ENCODE measurements at regions not wholly inside any gene's neighbourhood (a gene's known extent, or its start where the extent isn't known, plus 50 kb on each side); places are given as distances from the start of the nearest gene placed in this dataset.
A peak's percentile ranks its signal among the peaks of the same experiment; 100 is the strongest.

GRCh38 chr9:109861499-109861898 is 81.5 kb downstream of the PALM2AKAP2 start:
- Histone ChIP-seq H3K36me3 (ENCODE audit: control insufficient read depth, insufficient read depth, low read length, severe bottlenecking) (peaks cover 6% of the 10 kb centered on the region), H3K4me1 (ENCODE audit: control insufficient read depth, insufficient read depth, low read length) (peaks cover 31% of the 10 kb centered on the region), H3K4me3 (ENCODE audit: low read length) (no peak overlapping the region), H3K9ac (ENCODE audit: low read length) (no peak overlapping the region), H3K9me3 (ENCODE audit: control insufficient read depth, low read length) (no peaks in the 10 kb centered on the region), H3K27me3 (replicated peaks; ENCODE audit: control insufficient read depth, insufficient read depth, low read length) (no peaks in the 10 kb centered on the region)
- DNase-seq (ENCODE audit: low read depth): peak; percentile 58

- Histone ChIP-seq H3K9me3 (ENCODE audit: control insufficient read depth, low read length) (no peaks in the 10 kb centered on the region), H3K36me3 (ENCODE audit: control insufficient read depth, insufficient read depth, low read length, severe bottlenecking) (peaks cover 6% of the 10 kb centered on the region), H3K4me1 (ENCODE audit: control insufficient read depth, insufficient read depth, low read length) (peaks cover 30% of the 10 kb centered on the region), H3K4me3 (ENCODE audit: low read length) (no peak overlapping the region), H3K27me3 (replicated peaks; ENCODE audit: control insufficient read depth, insufficient read depth, low read length) (no peaks in the 10 kb centered on the region), H3K9ac (ENCODE audit: low read length) (no peak overlapping the region)
- peak; percentile 70 for DNase-seq (ENCODE audit: low read depth)
Observed at GRCh38 chr9:109861918-109862317, 81.9 kb downstream of the PALM2AKAP2 start.

GRCh38 chr9:109862452-109862851 is 82.5 kb downstream of the PALM2AKAP2 start:
- Histone ChIP-seq H3K27me3 (replicated peaks; ENCODE audit: control insufficient read depth, insufficient read depth, low read length) (no peaks in the 10 kb centered on the region), H3K9ac (ENCODE audit: low read length) (no peak overlapping the region)

GRCh38 chr9:109863961-109864360 is 84.0 kb downstream of the PALM2AKAP2 start:
- Histone ChIP-seq H3K27me3 (replicated peaks; ENCODE audit: control insufficient read depth, insufficient read depth, low read length) (no peaks in the 10 kb centered on the region), H3K4me1 (ENCODE audit: control insufficient read depth, insufficient read depth, low read length) (peaks cover 40% of the 10 kb centered on the region), H3K36me3 (ENCODE audit: control insufficient read depth, insufficient read depth, low read length, severe bottlenecking) (peaks cover 10% of the 10 kb centered on the region), H3K9me3 (ENCODE audit: control insufficient read depth, low read length) (no peaks in the 10 kb centered on the region), H3K4me3 (ENCODE audit: low read length) (no peak overlapping the region), H3K9ac (ENCODE audit: low read length) (no peak overlapping the region)
- no peak for DNase-seq (ENCODE audit: low read depth)

More at GRCh38 chr9:109862452-109862851, 82.5 kb downstream of the PALM2AKAP2 start:
- Histone ChIP-seq H3K9me3 (ENCODE audit: control insufficient read depth, low read length) (no peaks in the 10 kb centered on the region), H3K4me1 (ENCODE audit: control insufficient read depth, insufficient read depth, low read length) (peaks cover 29% of the 10 kb centered on the region), H3K36me3 (ENCODE audit: control insufficient read depth, insufficient read depth, low read length, severe bottlenecking) (peaks cover 6% of the 10 kb centered on the region), H3K4me3 (ENCODE audit: low read length) (no peak overlapping the region)
- DNase-seq (ENCODE audit: low read depth): no peak

GRCh38 chr9:109865521-109865920 is 85.5 kb downstream of the PALM2AKAP2 start:
- H3K36me3 ChIP-seq (ENCODE audit: control insufficient read depth, insufficient read depth, low read length, severe bottlenecking): peaks cover 23% of the 10 kb centered on the region
- no peak for DNase-seq (ENCODE audit: low read depth)
- no peaks in the 10 kb centered on the region for H3K9me3 ChIP-seq (ENCODE audit: control insufficient read depth, low read length)
- no peak overlapping the region for H3K4me3 ChIP-seq (ENCODE audit: low read length)
- no peak overlapping the region for H3K9ac ChIP-seq (ENCODE audit: low read length)
- H3K4me1 ChIP-seq (ENCODE audit: control insufficient read depth, insufficient read depth, low read length): peaks cover 42% of the 10 kb centered on the region
- no peaks in the 10 kb centered on the region for H3K27me3 ChIP-seq (replicated peaks; ENCODE audit: control insufficient read depth, insufficient read depth, low read length)

- H3K4me3 ChIP-seq (ENCODE audit: low read length): no peak overlapping the region
Observed at GRCh38 chr9:109868207-109868606, 88.2 kb downstream of the PALM2AKAP2 start.

GRCh38 chr9:109868722-109869121 is 88.7 kb downstream of the PALM2AKAP2 start:
- Histone ChIP-seq H3K27me3 (replicated peaks; ENCODE audit: control insufficient read depth, insufficient read depth, low read length) (no peaks in the 10 kb centered on the region), H3K9me3 (ENCODE audit: control insufficient read depth, low read length) (no peaks in the 10 kb centered on the region), H3K36me3 (ENCODE audit: control insufficient read depth, insufficient read depth, low read length, severe bottlenecking) (peaks cover 24% of the 10 kb centered on the region), H3K9ac (ENCODE audit: low read length) (no peak overlapping the region), H3K4me1 (ENCODE audit: control insufficient read depth, insufficient read depth, low read length) (peaks cover 19% of the 10 kb centered on the region), H3K4me3 (ENCODE audit: low read length) (no peak overlapping the region)
- DNase-seq (ENCODE audit: low read depth): no peak

More at GRCh38 chr9:109868207-109868606, 88.2 kb downstream of the PALM2AKAP2 start:
- no peaks in the 10 kb centered on the region for H3K9me3 ChIP-seq (ENCODE audit: control insufficient read depth, low read length)
- H3K36me3 ChIP-seq (ENCODE audit: control insufficient read depth, insufficient read depth, low read length, severe bottlenecking): peaks cover 24% of the 10 kb centered on the region
- H3K27me3 ChIP-seq (replicated peaks; ENCODE audit: control insufficient read depth, insufficient read depth, low read length): no peaks in the 10 kb centered on the region
- H3K4me1 ChIP-seq (ENCODE audit: control insufficient read depth, insufficient read depth, low read length): peaks cover 19% of the 10 kb centered on the region
- no peak for DNase-seq (ENCODE audit: low read depth)
- H3K9ac ChIP-seq (ENCODE audit: low read length): no peak overlapping the region

GRCh38 chr9:109870365-109870764 is 90.4 kb downstream of the PALM2AKAP2 start:
- peaks cover 19% of the 10 kb centered on the region for H3K4me1 ChIP-seq (ENCODE audit: control insufficient read depth, insufficient read depth, low read length)
- H3K27me3 ChIP-seq (replicated peaks; ENCODE audit: control insufficient read depth, insufficient read depth, low read length): no peaks in the 10 kb centered on the region
- no peak for DNase-seq (ENCODE audit: low read depth)
- H3K36me3 ChIP-seq (ENCODE audit: control insufficient read depth, insufficient read depth, low read length, severe bottlenecking): peaks cover 24% of the 10 kb centered on the region
- no peaks in the 10 kb centered on the region for H3K9me3 ChIP-seq (ENCODE audit: control insufficient read depth, low read length)
- no peak overlapping the region for H3K4me3 ChIP-seq (ENCODE audit: low read length)
- H3K9ac ChIP-seq (ENCODE audit: low read length): no peak overlapping the region

- Histone ChIP-seq H3K4me3 (ENCODE audit: low read length) (no peak overlapping the region), H3K36me3 (ENCODE audit: control insufficient read depth, insufficient read depth, low read length, severe bottlenecking) (peaks cover 26% of the 10 kb centered on the region), H3K27me3 (replicated peaks; ENCODE audit: control insufficient read depth, insufficient read depth, low read length) (no peaks in the 10 kb centered on the region), H3K4me1 (ENCODE audit: control insufficient read depth, insufficient read depth, low read length) (peaks cover 12% of the 10 kb centered on the region), H3K9ac (ENCODE audit: low read length) (no peak overlapping the region), H3K9me3 (ENCODE audit: control insufficient read depth, low read length) (no peaks in the 10 kb centered on the region)
- DNase-seq (ENCODE audit: low read depth): no peak
Observed at GRCh38 chr9:109872901-109873300, 92.9 kb downstream of the PALM2AKAP2 start.

GRCh38 chr9:109875495-109876129 is 95.6 kb downstream of the PALM2AKAP2 start:
- H3K36me3 ChIP-seq (ENCODE audit: control insufficient read depth, insufficient read depth, low read length, severe bottlenecking): peaks cover 22% of the 10 kb centered on the region
- no peak for DNase-seq (ENCODE audit: low read depth)
- H3K27me3 ChIP-seq (replicated peaks; ENCODE audit: control insufficient read depth, insufficient read depth, low read length): no peaks in the 10 kb centered on the region
- H3K9ac ChIP-seq (ENCODE audit: low read length): no peak overlapping the region
- H3K9me3 ChIP-seq (ENCODE audit: control insufficient read depth, low read length): no peaks in the 10 kb centered on the region
- H3K4me3 ChIP-seq (ENCODE audit: low read length): no peak overlapping the region
- no peaks in the 10 kb centered on the region for H3K4me1 ChIP-seq (ENCODE audit: control insufficient read depth, insufficient read depth, low read length)

- Histone ChIP-seq H3K36me3 (ENCODE audit: control insufficient read depth, insufficient read depth, low read length, severe bottlenecking) (peaks cover 62% of the 10 kb centered on the region), H3K9ac (ENCODE audit: low read length) (no peak overlapping the region), H3K4me3 (ENCODE audit: low read length) (no peak overlapping the region), H3K9me3 (ENCODE audit: control insufficient read depth, low read length) (no peaks in the 10 kb centered on the region), H3K4me1 (ENCODE audit: control insufficient read depth, insufficient read depth, low read length) (no peaks in the 10 kb centered on the region), H3K27me3 (replicated peaks; ENCODE audit: control insufficient read depth, insufficient read depth, low read length) (no peaks in the 10 kb centered on the region)
- peak; percentile 56 for DNase-seq (ENCODE audit: low read depth)
Observed at GRCh38 chr9:109880276-109881169, 100.5 kb downstream of the PALM2AKAP2 start.
